ENCODE measurements at regions not wholly inside any gene's neighbourhood (a gene's known extent, or its start where the extent isn't known, plus 50 kb on each side); places are given as distances from the start of the nearest gene placed in this dataset.

DNA sequence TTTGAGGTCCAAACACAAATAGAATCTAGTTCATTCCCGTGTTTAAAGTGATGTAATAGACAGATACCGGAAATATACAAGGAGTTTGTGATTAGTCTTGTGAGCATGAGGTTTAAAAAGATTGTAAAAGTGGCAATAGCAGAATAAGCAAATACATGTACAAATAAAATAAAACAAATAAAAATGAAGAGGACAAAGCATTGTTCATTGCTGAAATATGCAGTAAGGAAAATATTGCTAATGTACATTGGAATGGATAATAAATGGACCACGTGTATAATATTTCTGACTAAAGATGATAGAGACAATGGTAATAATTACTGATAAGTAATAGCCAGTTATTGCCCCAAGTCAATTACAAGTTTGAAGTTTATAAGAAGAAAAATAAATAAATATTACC, 75.6 kb upstream of the RTL1 start:
- Histone ChIP-seq H3K79me2 (ENCODE audit: insufficient read depth) (no peaks in the 10 kb centered on the region), H3K27me3 (ENCODE audit: insufficient read depth) (no peaks in the 10 kb centered on the region), H3K4me1 (ENCODE audit: control insufficient read depth in 1 of 2, insufficient read depth in 2 of 2, low read depth in 1 of 2, low read length in 1 of 2) (no peaks in the 10 kb centered on the region), H3K9ac (no peak overlapping the region), H2AFZ (ENCODE audit: low read depth) (no peak overlapping the region), H3K27ac (ENCODE audit: low read depth in 2 of 2, low read length in 1 of 2) (no peak overlapping the region), H3K36me3 (replicated peaks in 1 of 2; ENCODE audit: control insufficient read depth in 1 of 2, insufficient read depth in 2 of 2, low read length in 1 of 2) (no peaks in the 10 kb centered on the region), H3K9me3 (no peaks in the 10 kb centered on the region), H3K9me2 (no peaks in the 10 kb centered on the region), H3K4me2 (no peak overlapping the region), H3K4me3 (ENCODE audit: low read depth in 2 of 2, low read length in 1 of 2) (no peak overlapping the region), H4K20me1 (ENCODE audit: insufficient read depth) (no peaks in the 10 kb centered on the region), H3F3A (replicated peaks; ENCODE audit: insufficient read depth) (peaks cover 11% of the 10 kb centered on the region)
- ChIA-PET POLR2A (no interaction called here), CTCF (no interaction called here)
- WGBS (ENCODE audit: low lambda C conversion rate) = 39% methylated on average over 3 of the region's 3 CpGs
- TF ChIP-seq PBX3 (IDR thresholded peaks at IDR 0.05) (no peak), USF1 (IDR thresholded peaks at IDR 0.05; ENCODE audit: borderline replicate concordance, low read depth) (no peak), REST (IDR thresholded peaks at IDR 0.05; ENCODE audit: low read depth, low read length) (no peak), MXI1 (IDR thresholded peaks at IDR 0.05; ENCODE audit: low read depth, low read length) (no peak), TCF12 (IDR thresholded peaks at IDR 0.05) (no peak), EZH2phosphoT487 (IDR thresholded peaks at IDR 0.05; ENCODE audit: borderline replicate concordance, low read depth) (no peak), TAF1 (IDR thresholded peaks at IDR 0.05; ENCODE audit: borderline replicate concordance, low read depth, low read length) (no peak), FOSL2 (IDR thresholded peaks at IDR 0.05; ENCODE audit: borderline replicate concordance, low read depth) (no peak), RCOR1 (IDR thresholded peaks at IDR 0.05; ENCODE audit: low read length) (no peak), JUND (IDR thresholded peaks at IDR 0.05) (no peak), GATA2 (CRISPR knock-in tag; IDR thresholded peaks at IDR 0.05) (no peak), YY1 (IDR thresholded peaks at IDR 0.05; ENCODE audit: low read depth) (no peak), ELF1 (IDR thresholded peaks at IDR 0.05) (no peak), SIN3A (IDR thresholded peaks at IDR 0.05; ENCODE audit: borderline replicate concordance, low read depth, low read length) (no peak), MEF2A (IDR thresholded peaks at IDR 0.05; ENCODE audit: borderline replicate concordance, low read depth) (no peak), SMC3 (IDR thresholded peaks at IDR 0.05; ENCODE audit: low read depth, low read length) (no peak)
- DNase-seq = no peak

Measured in SK-N-SH (cell line).